ENCODE measurements at regions not wholly inside any gene's neighbourhood (a gene's known extent, or its start where the extent isn't known, plus 50 kb on each side); places are given as distances from the start of the nearest gene placed in this dataset.

DNA sequence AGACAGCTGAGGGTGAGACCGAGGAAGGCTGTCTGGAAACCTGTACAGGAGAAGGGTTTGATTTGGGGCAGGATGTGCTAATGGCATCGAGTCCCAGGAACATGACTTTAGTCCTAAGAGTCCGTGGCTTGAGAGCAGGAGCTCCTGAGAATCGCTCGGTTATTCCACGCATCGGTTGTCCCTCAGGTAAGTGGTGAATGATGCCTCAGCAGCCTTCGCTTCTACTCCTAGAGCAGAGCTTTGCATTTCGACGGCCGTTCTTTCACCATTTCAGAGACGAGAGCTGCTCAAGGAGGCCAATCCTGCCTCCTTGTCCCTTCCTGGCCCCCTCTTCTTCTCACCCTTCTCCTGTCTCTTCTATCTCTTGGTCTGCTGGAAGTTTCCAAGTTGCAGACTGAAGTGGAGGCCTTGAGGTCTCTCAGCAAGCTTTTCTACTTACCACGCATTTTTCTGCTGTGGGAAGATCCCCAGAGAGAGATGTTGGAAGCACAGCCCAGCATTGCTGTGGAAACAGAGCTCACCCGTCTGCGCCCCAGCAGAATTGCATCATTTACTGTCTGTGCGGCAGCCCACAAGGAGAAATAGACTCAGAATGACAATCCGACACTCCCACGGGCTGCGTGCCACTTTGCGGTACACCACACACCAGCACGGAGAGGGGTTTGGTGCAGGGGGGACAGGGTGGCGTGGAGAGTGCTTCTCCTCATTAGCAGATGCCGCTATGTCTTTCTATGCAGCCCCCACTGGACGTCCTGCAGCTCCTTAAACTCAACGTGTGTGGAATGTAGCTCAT lies 270.7 kb upstream of the C1orf174 start:
- TF ChIP-seq, protein P1, sequence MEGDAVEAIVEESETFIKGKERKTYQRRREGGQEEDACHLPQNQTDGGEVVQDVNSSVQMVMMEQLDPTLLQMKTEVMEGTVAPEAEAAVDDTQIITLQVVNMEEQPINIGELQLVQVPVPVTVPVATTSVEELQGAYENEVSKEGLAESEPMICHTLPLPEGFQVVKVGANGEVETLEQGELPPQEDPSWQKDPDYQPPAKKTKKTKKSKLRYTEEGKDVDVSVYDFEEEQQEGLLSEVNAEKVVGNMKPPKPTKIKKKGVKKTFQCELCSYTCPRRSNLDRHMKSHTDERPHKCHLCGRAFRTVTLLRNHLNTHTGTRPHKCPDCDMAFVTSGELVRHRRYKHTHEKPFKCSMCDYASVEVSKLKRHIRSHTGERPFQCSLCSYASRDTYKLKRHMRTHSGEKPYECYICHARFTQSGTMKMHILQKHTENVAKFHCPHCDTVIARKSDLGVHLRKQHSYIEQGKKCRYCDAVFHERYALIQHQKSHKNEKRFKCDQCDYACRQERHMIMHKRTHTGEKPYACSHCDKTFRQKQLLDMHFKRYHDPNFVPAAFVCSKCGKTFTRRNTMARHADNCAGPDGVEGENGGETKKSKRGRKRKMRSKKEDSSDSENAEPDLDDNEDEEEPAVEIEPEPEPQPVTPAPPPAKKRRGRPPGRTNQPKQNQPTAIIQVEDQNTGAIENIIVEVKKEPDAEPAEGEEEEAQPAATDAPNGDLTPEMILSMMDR (IDR thresholded peaks at IDR 0.05), result no peak
- TF ChIP-seq POLR2A (IDR thresholded peaks at IDR 0.05), result no peak
